HCT116 (cell line): ENCODE measurements at regions not wholly inside any gene's neighbourhood (a gene's known extent, or its start where the extent isn't known, plus 50 kb on each side); places are given as distances from the start of the nearest gene placed in this dataset.

Experiments used
- ATAC-seq: fragments of 200-7000 bp; cut with Tn5 transposase; 2 replicates; pipeline ENCODE4 v1.9.1; 2020; ENCODE audit warnings: mild to moderate bottlenecking, moderate library complexity
- BruUV-seq: library from RNA; stranded (reverse); fragments of 400-500 nt; replicated peaks from 2 replicates; lab custom pipeline; 2021; lab: Mats Ljungman, UMichigan
- CTCF ChIA-PET: fragments of 300-600 bp; sonication (Branson Sonifier 250); formaldehyde crosslinking; loops from one replicate; lab custom pipeline; 2021; ENCODE audit warnings: antibody characterized with exemption; lab: Charles Lee
- POLR2A ChIA-PET: fragments of 300-600, 350-600 bp; sonication (Branson Sonifier 250); formaldehyde crosslinking; loops from one replicate; lab custom pipeline; 2021; ENCODE audit warnings: antibody characterized with exemption; lab: Charles Lee
- RAD21 ChIA-PET, 2 experiments: fragments of 300-600 bp; sonication (Branson Sonifier 250); formaldehyde crosslinking; loops; one replicate each; lab custom pipeline; 2023; ENCODE audit warnings: low total read pairs in 2 of 2; ENCODE audit not compliant: uncharacterized antibody in 2 of 2, unreplicated experiment in 2 of 2, low non-redundant PET in 1 of 2; lab: Charles Lee
- DNase-seq: peaks from one replicate; pipeline ENCODE4 v3.0.0-alpha.2; 2010; ENCODE audit warnings: low read depth, low spot score
- H2AFZ ChIP-seq: fragments of 200-600 bp; shearing (Covaris generic), sonication (generic); 2 replicates; pipeline ENCODE4 v1.6.1; 2017; ENCODE audit warnings: low read depth, mixed run types, mixed read lengths, antibody characterized with exemption, low read length; ENCODE audit not compliant: poor library complexity, severe bottlenecking
- H3K27ac ChIP-seq: 2 replicates; pipeline ENCODE4 v1.5.1; 2012; ENCODE audit warnings: low read depth, low read length
- H3K27me3 ChIP-seq: fragments of 200-600 bp; sonication (generic); 2 replicates; pipeline ENCODE4 v1.6.1; 2016; ENCODE audit warnings: mixed run types, low read length, mixed read lengths; ENCODE audit not compliant: insufficient read depth
- H3K36me3 ChIP-seq, 2 experiments: fragments of 200-500 bp in 1 of 2; fragments of 200-600 bp in 1 of 2; sonication (Bioruptor generic) in 1 of 2; sonication (generic) in 1 of 2; 2 replicates each; pipeline versions ENCODE4 v1.5.1 to v1.6.1; 2014 to 2016; ENCODE audit warnings: low read length in 2 of 2, inconsistent platforms in 1 of 2, mixed read lengths in 1 of 2, mixed run types in 1 of 2; ENCODE audit not compliant: insufficient read depth in 2 of 2, control insufficient read depth in 1 of 2
- H3K4me1 ChIP-seq, 2 experiments: fragments of 200-600 bp in 1 of 2; sonication (generic) in 1 of 2; 2 replicates each; pipeline versions ENCODE4 v1.5.1 to v1.6.1; 2012 to 2017; ENCODE audit warnings: low read length in 2 of 2, inconsistent platforms in 1 of 2, mild to moderate bottlenecking in 1 of 2, mixed read lengths in 1 of 2, mixed run types in 1 of 2, moderate library complexity in 1 of 2; ENCODE audit not compliant: insufficient read depth in 2 of 2, control insufficient read depth in 1 of 2
- H3K4me2 ChIP-seq: fragments of 200-600 bp; sonication (generic); 2 replicates; pipeline ENCODE4 v1.6.1; 2017; ENCODE audit warnings: mixed run types, low read length, mixed read lengths
- H3K4me3 ChIP-seq, 2 experiments: fragments of 200-600 bp in 1 of 2; sonication (generic) in 1 of 2; replicated peaks in 1 of 2; 2 replicates each; pipeline ENCODE4 v1.5.1; 2011 to 2016; ENCODE audit warnings: low read length in 2 of 2, control low read depth in 1 of 2, low read depth in 1 of 2, mild to moderate bottlenecking in 1 of 2, mixed read lengths in 1 of 2, mixed run types in 1 of 2
- H3K79me2 ChIP-seq: fragments of 200-600 bp; sonication (generic); 2 replicates; pipeline ENCODE4 v1.6.1; 2017; ENCODE audit warnings: mild to moderate bottlenecking, mixed run types, low read length, moderate library complexity, mixed read lengths; ENCODE audit not compliant: insufficient read depth
- H3K9ac ChIP-seq: fragments of 200-600 bp; sonication (generic); 2 replicates; pipeline ENCODE4 v1.6.1; 2016; ENCODE audit warnings: low read length, mixed read lengths
- H3K9me2 ChIP-seq: fragments of 200-600 bp; sonication (generic), shearing (Covaris generic); 2 replicates; pipeline ENCODE4 v1.6.1; 2017; ENCODE audit warnings: mixed run types, mild to moderate bottlenecking, moderate library complexity; ENCODE audit not compliant: insufficient read depth
- H3K9me3 ChIP-seq, 2 experiments: fragments of 200-500 bp in 1 of 2; fragments of 200-600 bp in 1 of 2; sonication (Bioruptor generic) in 1 of 2; sonication (generic) in 1 of 2; 2 replicates each; pipeline ENCODE4 v1.6.1; 2014 to 2017; ENCODE audit warnings: low read length in 2 of 2, mixed read lengths in 2 of 2, inconsistent platforms in 1 of 2, low read depth in 1 of 2, mild to moderate bottlenecking in 1 of 2, mixed run types in 1 of 2, moderate library complexity in 1 of 2; ENCODE audit not compliant: control insufficient read depth in 1 of 2, insufficient read depth in 1 of 2
- H4K20me1 ChIP-seq: fragments of 200-600 bp; sonication (generic), shearing (Covaris generic); 2 replicates; pipeline ENCODE4 v1.6.1; 2017; ENCODE audit warnings: mixed run types, mild to moderate bottlenecking, moderate library complexity; ENCODE audit not compliant: insufficient read depth
- EZH2 ChIP-seq: fragments of 200-600 bp; sonication (generic); IDR thresholded peaks from 2 replicates; pipeline ENCODE4 v1.6.1; 2017; ENCODE audit warnings: antibody characterized with exemption, mixed run types
- FOSL1 ChIP-seq: IDR thresholded peaks from 2 replicates; pipeline ENCODE4 v1.6.1; 2012; ENCODE audit warnings: low read depth
- YY1 ChIP-seq: IDR thresholded peaks from 2 replicates; pipeline ENCODE4 v1.6.1; 2011; ENCODE audit warnings: low read length, low read depth, moderate library complexity, mild to moderate bottlenecking; ENCODE audit not compliant: insufficient replicate concordance; ENCODE audit errors: extremely low read depth
- intact Hi-C: fragments of 100-400 bp; cut with micrococcal nuclease; formaldehyde crosslinking; loops from 2 replicates; pipeline ENCODE4 v1.10.0; 2022

DNA sequence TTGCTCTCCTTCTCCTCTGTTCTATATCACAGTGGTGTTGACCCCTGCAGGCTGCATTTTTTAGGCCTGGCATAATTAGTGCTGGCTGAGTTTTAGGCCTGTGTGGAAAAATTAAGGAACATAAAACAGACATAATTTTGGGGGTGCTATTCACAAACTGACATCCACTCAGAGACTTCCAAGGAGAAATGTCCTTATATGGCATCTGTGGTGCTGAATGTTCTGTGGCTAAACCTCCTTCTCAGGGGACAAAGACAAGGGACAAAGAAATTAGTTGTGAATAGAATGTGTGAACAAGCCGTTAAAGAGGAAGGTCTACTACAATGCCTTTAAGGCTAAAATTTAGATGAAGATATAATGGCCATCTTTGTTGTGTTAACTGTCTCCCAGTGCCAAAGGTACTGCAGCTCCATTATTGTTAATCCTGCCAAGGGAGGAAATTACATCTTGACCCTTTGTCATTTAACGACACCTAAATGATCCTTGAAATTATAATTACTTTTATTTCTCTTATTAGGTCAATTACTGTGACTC is 870.0 kb upstream of the CHAC2 start:
- H4K20me1 ChIP-seq: no peaks in the 10 kb centered on the region
- no TSS peak for BruUV-seq
- TF ChIP-seq FOSL1 (no peak), YY1 (no peak)
- H3K27me3 ChIP-seq: no peaks in the 10 kb centered on the region
- H3K9me2 ChIP-seq: no peaks in the 10 kb centered on the region
- ChIA-PET POLR2A (no interaction called here), CTCF (no interaction called here), RAD21 (no interaction called here)
- ATAC-seq (no peak), DNase-seq (no peak)
- no peaks in the 10 kb centered on the region for H3K79me2 ChIP-seq
- intact Hi-C loops: no loop called here
- H3K27ac ChIP-seq: no peak overlapping the region
- no peaks in the 10 kb centered on the region for H3K36me3 ChIP-seq
- H2AFZ ChIP-seq: no peak overlapping the region
- H3K4me3 ChIP-seq: no peak overlapping the region
- no peak overlapping the region for H3K9ac ChIP-seq
- peaks cover 0 to 11% of the 10 kb centered on the region in 2 experiments; a peak in 2 of 4 replicates for H3K9me3 ChIP-seq
- H3K4me1 ChIP-seq: no peaks in the 10 kb centered on the region
- no peak overlapping the region for H3K4me2 ChIP-seq

DNA sequence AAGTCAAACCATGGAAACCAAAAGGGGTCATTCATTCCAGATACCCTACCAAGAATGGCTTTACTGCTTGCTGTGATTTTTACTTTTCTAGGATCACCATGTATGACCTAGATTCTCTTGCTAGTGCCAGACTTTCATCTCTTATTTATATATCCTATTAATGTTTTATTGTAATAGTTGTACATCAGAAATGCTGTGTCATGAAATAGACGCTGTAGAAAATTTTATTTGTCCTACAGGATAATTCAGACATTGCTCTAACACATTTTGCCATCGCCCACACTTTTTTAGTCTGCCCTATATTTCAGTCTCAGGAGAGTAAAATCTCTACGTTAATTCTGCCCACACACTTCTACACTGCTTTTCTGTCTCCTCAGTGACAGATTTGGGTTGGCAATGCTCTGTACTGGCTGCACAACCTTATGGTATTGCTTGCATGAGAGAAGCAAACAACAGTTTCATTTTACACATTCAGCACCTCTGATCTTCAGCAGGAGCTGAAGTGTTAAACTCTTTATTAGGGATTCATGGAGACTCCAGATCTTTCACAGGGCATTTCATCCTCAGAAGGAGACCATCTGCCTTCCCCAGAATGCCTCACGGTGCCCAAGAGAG is 871.8 kb upstream of the CHAC2 start:
- POLR2A ChIA-PET: no interaction called here
- DNase-seq: no peak
- no peaks in the 10 kb centered on the region for H3K9me2 ChIP-seq
- H3K4me2 ChIP-seq: no peak overlapping the region
- no peak for TF ChIP-seq EZH2
- BruUV-seq: no TSS peak
- H3K9ac ChIP-seq: no peak overlapping the region
- intact Hi-C loops: no loop called here
- no peaks in the 10 kb centered on the region for H3K27me3 ChIP-seq
- ATAC-seq: no peak
- H3K27ac ChIP-seq: no peak overlapping the region
- RAD21 ChIA-PET: no interaction called here
- H3K79me2 ChIP-seq: no peaks in the 10 kb centered on the region
- H3K4me1 ChIP-seq: no peaks in the 10 kb centered on the region
- H3K36me3 ChIP-seq: no peaks in the 10 kb centered on the region
- H4K20me1 ChIP-seq: no peaks in the 10 kb centered on the region
- H3K9me3 ChIP-seq: peaks cover 0 to 11% of the 10 kb centered on the region in 2 experiments; a peak in 2 of 4 replicates
- no peak overlapping the region for H2AFZ ChIP-seq
- CTCF ChIA-PET: no interaction called here
- H3K4me3 ChIP-seq: no peak overlapping the region
